Loucy (cell line): ENCODE measurements at regions not wholly inside any gene's neighbourhood (a gene's known extent, or its start where the extent isn't known, plus 50 kb on each side); places are given as distances from the start of the nearest gene placed in this dataset.

Source experiments
- H2AFZ ChIP-seq: fragments of 200-600 bp; sonication (generic); 2 replicates; pipeline ENCODE4 v1.6.0; 2016; ENCODE audit warnings: antibody characterized with exemption, mild to moderate bottlenecking, low read length, moderate library complexity
- H3F3A ChIP-seq: fragments of 200-600 bp; 2 replicates; pipeline ENCODE4 v1.6.0; 2016; ENCODE audit warnings: antibody characterized with exemption, low read depth, mild to moderate bottlenecking
- H3K27me3 ChIP-seq: fragments of 200-600 bp; sonication (generic); 2 replicates; pipeline ENCODE4 v1.6.1; 2014; ENCODE audit warnings: low read length, mild to moderate bottlenecking; ENCODE audit not compliant: insufficient read depth, poor library complexity, severe bottlenecking
- H3K36me3 ChIP-seq: fragments of 200-600 bp; sonication (generic); 2 replicates; pipeline ENCODE4 v1.6.1; 2016; ENCODE audit warnings: low read length; ENCODE audit not compliant: insufficient read depth
- H3K4me1 ChIP-seq: fragments of 200-600 bp; sonication (generic); 2 replicates; pipeline ENCODE4 v1.5.1; 2014; ENCODE audit warnings: low read length, mild to moderate bottlenecking; ENCODE audit not compliant: insufficient read depth, poor library complexity, severe bottlenecking
- H3K4me2 ChIP-seq: fragments of 200-600 bp; sonication (generic); 2 replicates; pipeline ENCODE4 v1.6.0; 2014; ENCODE audit warnings: antibody characterized with exemption, low read length, low read depth, mild to moderate bottlenecking; ENCODE audit not compliant: poor library complexity, severe bottlenecking
- H3K4me3 ChIP-seq: fragments of 200-600 bp; sonication (generic); 2 replicates; pipeline ENCODE4 v1.5.1; 2014; ENCODE audit warnings: low read length, mild to moderate bottlenecking, mixed read lengths; ENCODE audit not compliant: poor library complexity, severe bottlenecking
- H3K79me2 ChIP-seq: fragments of 200-600 bp; sonication (generic); 2 replicates; pipeline ENCODE4 v1.6.1; 2014; ENCODE audit warnings: low read length; ENCODE audit not compliant: insufficient read depth
- H3K9ac ChIP-seq: fragments of 200-600 bp; sonication (generic); 2 replicates; pipeline ENCODE4 v1.6.0; 2014; ENCODE audit warnings: mild to moderate bottlenecking, low read depth, low read length, moderate library complexity; ENCODE audit not compliant: poor library complexity, severe bottlenecking
- H3K9me2 ChIP-seq: fragments of 200-600 bp; sonication (generic); replicated peaks from 2 replicates; pipeline ENCODE4 v1.6.1; 2016; ENCODE audit warnings: low read depth, low read length, mixed read lengths
- H3K9me3 ChIP-seq: fragments of 200-600 bp; sonication (generic); 2 replicates; pipeline ENCODE4 v1.6.1; 2014; ENCODE audit warnings: mild to moderate bottlenecking, antibody characterized with exemption, low read length, low read depth; ENCODE audit not compliant: insufficient read depth
- H4K20me1 ChIP-seq: fragments of 200-600 bp; sonication (generic); 2 replicates; pipeline ENCODE4 v1.6.0; 2014; ENCODE audit warnings: antibody characterized with exemption, low read length, mild to moderate bottlenecking; ENCODE audit not compliant: insufficient read depth, poor library complexity, severe bottlenecking
- EZH2phosphoT487 ChIP-seq: fragments of 200-600 bp; IDR thresholded peaks from 2 replicates; pipeline ENCODE4 v1.6.1; 2018; ENCODE audit warnings: antibody characterized with exemption, mild to moderate bottlenecking, moderate library complexity, borderline replicate concordance
- TF ChIP-seq, protein P1 (sequence below): fragments of 200-600 bp; sonication (generic); conservative IDR thresholded peaks from 2 replicates; pipeline ENCODE4 v1.5.1; 2014; ENCODE audit warnings: mild to moderate bottlenecking, antibody characterized with exemption, low read length

DNA sequence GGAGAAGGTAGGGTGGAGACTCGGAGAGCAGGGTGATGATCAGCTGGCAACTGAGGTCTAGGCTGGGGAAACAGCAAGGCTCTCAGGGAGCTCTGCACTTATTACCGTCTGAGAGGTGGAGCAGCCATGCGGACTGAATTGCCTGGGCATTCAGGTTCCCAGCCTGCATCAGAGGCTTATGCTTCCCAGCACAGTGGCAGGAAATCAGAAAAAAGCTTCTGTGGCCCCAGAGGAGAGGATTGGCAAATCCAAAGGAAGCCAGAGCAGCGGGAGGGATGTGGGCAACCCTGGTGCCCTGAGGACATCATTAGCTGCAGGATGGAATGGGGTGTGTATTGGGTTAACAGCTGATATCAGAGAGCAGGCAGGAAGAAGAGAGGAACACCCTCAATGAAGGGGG lies 374.1 kb upstream of the POU3F1 start:
- no peak for TF ChIP-seq EZH2phosphoT487
- H3F3A ChIP-seq = no peaks in the 10 kb centered on the region
- no peaks in the 10 kb centered on the region for H3K9me2 ChIP-seq
- no peak overlapping the region for H3K4me2 ChIP-seq
- no peaks in the 10 kb centered on the region for H4K20me1 ChIP-seq
- H3K4me1 ChIP-seq = no peaks in the 10 kb centered on the region
- no peaks in the 10 kb centered on the region for H3K9me3 ChIP-seq
- no peaks in the 10 kb centered on the region for H3K36me3 ChIP-seq
- no peaks in the 10 kb centered on the region for H3K27me3 ChIP-seq
- no peak overlapping the region for H2AFZ ChIP-seq
- H3K9ac ChIP-seq = no peak overlapping the region
- H3K4me3 ChIP-seq = no peak overlapping the region
- H3K79me2 ChIP-seq = no peaks in the 10 kb centered on the region

DNA sequence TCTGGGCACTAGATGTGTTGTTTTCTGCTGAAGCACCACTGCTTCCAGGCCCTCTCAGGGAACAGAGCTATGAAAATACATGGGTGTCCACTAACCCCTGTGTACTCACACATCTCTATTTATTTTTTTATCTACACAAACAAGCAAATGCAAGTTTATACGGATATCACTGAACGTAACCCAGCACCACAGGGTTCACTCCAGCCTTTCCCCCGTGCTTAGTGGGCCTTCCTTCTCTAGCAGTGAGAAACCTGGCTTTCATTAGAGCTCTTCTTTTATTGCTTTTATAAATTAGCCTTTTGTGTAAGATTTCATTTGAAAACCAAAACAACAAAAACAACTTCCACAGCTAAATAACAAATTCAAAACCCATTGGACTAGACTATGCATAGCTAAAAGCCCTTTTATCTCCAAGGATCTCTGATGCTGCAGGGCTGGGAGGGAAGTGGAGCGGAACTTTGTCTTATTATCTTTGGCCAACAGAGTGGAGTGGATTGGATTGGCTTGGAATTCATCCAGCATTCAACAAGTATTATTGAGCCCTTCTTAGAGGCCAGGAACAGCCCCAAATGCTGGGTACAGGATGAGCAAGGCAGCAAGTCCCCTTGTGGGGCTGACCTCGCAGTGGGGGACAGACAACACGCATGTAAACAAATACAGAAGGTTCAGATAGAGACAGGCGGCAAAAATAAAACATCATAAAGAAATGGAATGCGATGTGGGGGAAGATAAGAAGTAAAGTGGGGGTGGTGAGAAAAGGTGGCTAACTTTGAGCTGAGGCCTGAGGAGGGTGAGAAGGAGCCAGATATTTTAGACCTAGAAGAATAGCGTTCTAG lies 371.8 kb upstream of the POU3F1 start:
- Histone ChIP-seq H4K20me1 (no peaks in the 10 kb centered on the region), H3K36me3 (no peaks in the 10 kb centered on the region), H3K9me3 (no peaks in the 10 kb centered on the region), H3K79me2 (no peaks in the 10 kb centered on the region), H3K4me1 (no peaks in the 10 kb centered on the region), H3K9me2 (no peaks in the 10 kb centered on the region), H3K27me3 (no peaks in the 10 kb centered on the region), H3K4me3 (no peak overlapping the region), H2AFZ (no peak overlapping the region), H3K9ac (no peak overlapping the region), H3K4me2 (no peak overlapping the region), H3F3A (no peaks in the 10 kb centered on the region)
- TF ChIP-seq, protein P1, sequence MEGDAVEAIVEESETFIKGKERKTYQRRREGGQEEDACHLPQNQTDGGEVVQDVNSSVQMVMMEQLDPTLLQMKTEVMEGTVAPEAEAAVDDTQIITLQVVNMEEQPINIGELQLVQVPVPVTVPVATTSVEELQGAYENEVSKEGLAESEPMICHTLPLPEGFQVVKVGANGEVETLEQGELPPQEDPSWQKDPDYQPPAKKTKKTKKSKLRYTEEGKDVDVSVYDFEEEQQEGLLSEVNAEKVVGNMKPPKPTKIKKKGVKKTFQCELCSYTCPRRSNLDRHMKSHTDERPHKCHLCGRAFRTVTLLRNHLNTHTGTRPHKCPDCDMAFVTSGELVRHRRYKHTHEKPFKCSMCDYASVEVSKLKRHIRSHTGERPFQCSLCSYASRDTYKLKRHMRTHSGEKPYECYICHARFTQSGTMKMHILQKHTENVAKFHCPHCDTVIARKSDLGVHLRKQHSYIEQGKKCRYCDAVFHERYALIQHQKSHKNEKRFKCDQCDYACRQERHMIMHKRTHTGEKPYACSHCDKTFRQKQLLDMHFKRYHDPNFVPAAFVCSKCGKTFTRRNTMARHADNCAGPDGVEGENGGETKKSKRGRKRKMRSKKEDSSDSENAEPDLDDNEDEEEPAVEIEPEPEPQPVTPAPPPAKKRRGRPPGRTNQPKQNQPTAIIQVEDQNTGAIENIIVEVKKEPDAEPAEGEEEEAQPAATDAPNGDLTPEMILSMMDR = no peak
- TF ChIP-seq EZH2phosphoT487 = no peak

DNA sequence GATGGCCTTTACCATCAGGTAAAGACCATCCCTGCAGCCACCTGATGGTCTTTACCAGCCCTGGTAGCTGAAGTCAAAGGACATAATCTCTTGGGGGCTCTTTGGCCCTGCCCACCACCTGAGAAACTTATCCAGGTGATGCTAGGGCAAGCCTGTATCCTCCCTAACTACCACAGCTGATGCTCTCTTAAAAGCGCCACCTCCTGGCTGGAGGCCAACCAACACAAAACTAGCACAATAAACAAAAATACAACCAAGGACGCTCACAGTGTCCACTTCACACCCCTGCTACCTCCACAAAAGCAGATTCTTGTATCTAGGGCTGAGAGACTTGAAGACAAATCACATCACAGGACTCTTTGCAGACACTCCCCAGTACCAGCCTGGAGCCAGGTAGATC lies 357.1 kb upstream of the POU3F1 start:
- Histone ChIP-seq H3F3A (no peaks in the 10 kb centered on the region), H3K36me3 (no peaks in the 10 kb centered on the region), H3K4me2 (no peak overlapping the region), H4K20me1 (no peaks in the 10 kb centered on the region), H3K4me1 (no peaks in the 10 kb centered on the region), H3K79me2 (no peaks in the 10 kb centered on the region), H3K27me3 (no peaks in the 10 kb centered on the region), H3K9ac (no peak overlapping the region), H3K4me3 (no peak overlapping the region), H3K9me2 (no peaks in the 10 kb centered on the region), H2AFZ (no peak overlapping the region), H3K9me3 (no peaks in the 10 kb centered on the region)
- no peak for TF ChIP-seq EZH2phosphoT487
- TF ChIP-seq, protein P1 = peak; percentile 37; the same call in 1 of the 2 replicates
